ENCODE measurements at regions not wholly inside any gene's neighbourhood (a gene's known extent, or its start where the extent isn't known, plus 50 kb on each side); places are given as distances from the start of the nearest gene placed in this dataset.

DNA sequence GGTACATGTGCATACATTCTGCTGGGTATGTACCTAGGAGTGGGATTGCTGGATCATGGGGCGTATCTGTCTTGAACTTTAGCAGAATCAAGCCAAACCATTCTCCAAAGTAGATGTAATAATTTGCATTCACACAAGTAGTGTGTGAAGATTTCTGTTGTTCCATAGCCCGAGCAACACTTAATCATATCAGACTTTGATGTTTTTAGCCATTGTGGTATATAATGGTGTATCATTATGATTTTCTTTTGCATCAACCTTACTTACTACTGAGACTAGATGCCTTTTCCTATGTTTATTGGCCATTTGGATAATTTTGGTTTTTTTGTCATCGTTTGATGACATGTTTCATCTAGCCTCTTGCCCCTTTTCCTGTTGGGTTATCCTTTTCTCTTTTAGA lies 72.0 kb upstream of the TNRC6B start:
- no peak for TF ChIP-seq POLR2A (IDR thresholded peaks at IDR 0.05)
- TF ChIP-seq, protein P1, sequence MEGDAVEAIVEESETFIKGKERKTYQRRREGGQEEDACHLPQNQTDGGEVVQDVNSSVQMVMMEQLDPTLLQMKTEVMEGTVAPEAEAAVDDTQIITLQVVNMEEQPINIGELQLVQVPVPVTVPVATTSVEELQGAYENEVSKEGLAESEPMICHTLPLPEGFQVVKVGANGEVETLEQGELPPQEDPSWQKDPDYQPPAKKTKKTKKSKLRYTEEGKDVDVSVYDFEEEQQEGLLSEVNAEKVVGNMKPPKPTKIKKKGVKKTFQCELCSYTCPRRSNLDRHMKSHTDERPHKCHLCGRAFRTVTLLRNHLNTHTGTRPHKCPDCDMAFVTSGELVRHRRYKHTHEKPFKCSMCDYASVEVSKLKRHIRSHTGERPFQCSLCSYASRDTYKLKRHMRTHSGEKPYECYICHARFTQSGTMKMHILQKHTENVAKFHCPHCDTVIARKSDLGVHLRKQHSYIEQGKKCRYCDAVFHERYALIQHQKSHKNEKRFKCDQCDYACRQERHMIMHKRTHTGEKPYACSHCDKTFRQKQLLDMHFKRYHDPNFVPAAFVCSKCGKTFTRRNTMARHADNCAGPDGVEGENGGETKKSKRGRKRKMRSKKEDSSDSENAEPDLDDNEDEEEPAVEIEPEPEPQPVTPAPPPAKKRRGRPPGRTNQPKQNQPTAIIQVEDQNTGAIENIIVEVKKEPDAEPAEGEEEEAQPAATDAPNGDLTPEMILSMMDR (IDR thresholded peaks at IDR 0.05), result no peak
